SK-N-SH treated with all-trans-retinoic acid at 6 μM for 48 hours (cell line): ENCODE measurements at regions not wholly inside any gene's neighbourhood (a gene's known extent, or its start where the extent isn't known, plus 50 kb on each side); places are given as distances from the start of the nearest gene placed in this dataset.

Source experiments
- ATAC-seq: fragments of 200-7000 bp; cut with Tn5 transposase; 3 replicates; pipeline ENCODE4 v1.9.1; 2020; ENCODE audit warnings: mild to moderate bottlenecking, moderate library complexity
- ARNTL ChIP-seq: fragments of 450-650 bp; formaldehyde crosslinking; IDR thresholded peaks from 2 replicates; pipeline ENCODE4 v1.5.0; 2020; ENCODE audit warnings: low read depth, mild to moderate bottlenecking, moderate library complexity, borderline replicate concordance
- BACH2 ChIP-seq: fragments of 250-450 bp; sonication (Bioruptor Pico); IDR thresholded peaks from 2 replicates; pipeline ENCODE4 v1.9.0; 2021; ENCODE audit warnings: mild to moderate bottlenecking, borderline replicate concordance
- CSDC2 ChIP-seq: fragments of 250-450 bp; sonication (Bioruptor Pico); IDR thresholded peaks from 2 replicates; pipeline ENCODE4 v1.5.0; 2020; ENCODE audit warnings: mild to moderate bottlenecking, moderate library complexity
- ESRRG ChIP-seq: fragments of 250-450 bp; sonication (Bioruptor Pico); IDR thresholded peaks from 2 replicates; pipeline ENCODE4 v1.6.1; 2021; ENCODE audit warnings: mild to moderate bottlenecking
- GLIS3 ChIP-seq: fragments of 250-450 bp; sonication (Bioruptor Pico); IDR thresholded peaks from 2 replicates; pipeline ENCODE4 v1.5.0; 2020; ENCODE audit warnings: mild to moderate bottlenecking, moderate library complexity
- ISL1 ChIP-seq: fragments of 250-450 bp; sonication (Bioruptor Pico); IDR thresholded peaks from 2 replicates; pipeline ENCODE4 v2.1.2; 2022; ENCODE audit warnings: mild to moderate bottlenecking, moderate library complexity
- OSR1 ChIP-seq: fragments of 250-450 bp; sonication (Bioruptor Pico); IDR thresholded peaks from 2 replicates; pipeline ENCODE4 v1.8.0; 2022; ENCODE audit warnings: moderate library complexity, mild to moderate bottlenecking, inconsistent platforms
- POU6F1 ChIP-seq: fragments of 250-450 bp; sonication (Bioruptor Pico); IDR thresholded peaks from 2 replicates; pipeline ENCODE4 v1.8.0; 2021; ENCODE audit warnings: low read depth, mild to moderate bottlenecking, moderate library complexity, borderline replicate concordance
- PPARA ChIP-seq: fragments of 250-450 bp; sonication (Bioruptor Pico); IDR thresholded peaks from 2 replicates; pipeline ENCODE4 v1.5.0; 2020; ENCODE audit warnings: mild to moderate bottlenecking, borderline replicate concordance
- RARB ChIP-seq: fragments of 250-450 bp; sonication (Bioruptor Pico); IDR thresholded peaks from 2 replicates; pipeline ENCODE4 v1.8.0; 2021; ENCODE audit warnings: mild to moderate bottlenecking, moderate library complexity
- SNAI2 ChIP-seq: fragments of 250-450 bp; sonication (Bioruptor Pico); IDR thresholded peaks from 2 replicates; pipeline ENCODE4 v1.5.0; 2020; ENCODE audit warnings: mild to moderate bottlenecking, moderate library complexity
- TCF4 ChIP-seq: fragments of 250-450 bp; sonication (Bioruptor Pico); IDR thresholded peaks from 2 replicates; pipeline ENCODE4 v1.8.0; 2021; ENCODE audit warnings: mild to moderate bottlenecking, moderate library complexity, borderline replicate concordance
- TOX ChIP-seq: fragments of 250-450 bp; sonication (Bioruptor Pico); IDR thresholded peaks from 2 replicates; pipeline ENCODE4 v1.8.0; 2021; ENCODE audit warnings: mild to moderate bottlenecking, moderate library complexity, borderline replicate concordance
- ZC3H10 ChIP-seq: fragments of 250-450 bp; sonication (Bioruptor Pico); IDR thresholded peaks from 2 replicates; pipeline ENCODE4 v1.5.1; 2021; ENCODE audit warnings: mild to moderate bottlenecking, moderate library complexity
- ZFP3 ChIP-seq: fragments of 250-450 bp; sonication (Bioruptor Pico); IDR thresholded peaks from 2 replicates; pipeline ENCODE4 v1.5.0; 2020; ENCODE audit warnings: mild to moderate bottlenecking, moderate library complexity
- ZFP30 ChIP-seq: fragments of 450-650 bp; formaldehyde crosslinking; IDR thresholded peaks from 2 replicates; pipeline ENCODE4 v1.5.0; 2022; ENCODE audit warnings: mild to moderate bottlenecking, moderate library complexity
- ZNF565 ChIP-seq: fragments of 450-650 bp; formaldehyde crosslinking; conservative IDR thresholded peaks from 2 replicates; pipeline ENCODE4 v1.5.0; 2020; ENCODE audit warnings: low read depth, mild to moderate bottlenecking, moderate library complexity
- ZNF70 ChIP-seq: fragments of 450-650 bp; formaldehyde crosslinking; IDR thresholded peaks from 2 replicates; pipeline ENCODE4 v1.5.0; 2020; ENCODE audit warnings: mild to moderate bottlenecking, moderate library complexity
- ZNF8 ChIP-seq: fragments of 450-650 bp; formaldehyde crosslinking; IDR thresholded peaks from 2 replicates; pipeline ENCODE4 v1.5.0; 2020; ENCODE audit warnings: mild to moderate bottlenecking, moderate library complexity
- TF ChIP-seq, protein P1 (sequence below): fragments of 250-450 bp; sonication (Bioruptor Pico); IDR thresholded peaks from 2 replicates; pipeline ENCODE4 v1.5.1; 2020; ENCODE audit warnings: low read depth, mild to moderate bottlenecking, moderate library complexity
- TF ChIP-seq, protein P2 (sequence below): fragments of 250-450 bp; sonication (Bioruptor Pico); IDR thresholded peaks from 2 replicates; pipeline ENCODE4 v1.8.0; 2020; ENCODE audit warnings: mild to moderate bottlenecking, moderate library complexity, borderline replicate concordance
- TF ChIP-seq, protein P3 (sequence below): fragments of 250-450 bp; sonication (Bioruptor Pico); IDR thresholded peaks from 2 replicates; pipeline ENCODE4 v1.5.1; 2021; ENCODE audit warnings: mild to moderate bottlenecking, moderate library complexity
- TF ChIP-seq, protein P4 (sequence below): fragments of 250-450 bp; sonication (Bioruptor Pico); IDR thresholded peaks from 2 replicates; pipeline ENCODE4 v1.5.0; 2020; ENCODE audit warnings: mild to moderate bottlenecking, moderate library complexity

- TF ChIP-seq, protein P1, sequence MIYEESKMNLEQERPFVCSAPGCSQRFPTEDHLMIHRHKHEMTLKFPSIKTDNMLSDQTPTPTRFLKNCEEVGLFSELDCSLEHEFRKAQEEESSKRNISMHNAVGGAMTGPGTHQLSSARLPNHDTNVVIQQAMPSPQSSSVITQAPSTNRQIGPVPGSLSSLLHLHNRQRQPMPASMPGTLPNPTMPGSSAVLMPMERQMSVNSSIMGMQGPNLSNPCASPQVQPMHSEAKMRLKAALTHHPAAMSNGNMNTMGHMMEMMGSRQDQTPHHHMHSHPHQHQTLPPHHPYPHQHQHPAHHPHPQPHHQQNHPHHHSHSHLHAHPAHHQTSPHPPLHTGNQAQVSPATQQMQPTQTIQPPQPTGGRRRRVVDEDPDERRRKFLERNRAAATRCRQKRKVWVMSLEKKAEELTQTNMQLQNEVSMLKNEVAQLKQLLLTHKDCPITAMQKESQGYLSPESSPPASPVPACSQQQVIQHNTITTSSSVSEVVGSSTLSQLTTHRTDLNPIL (CRISPR knock-in tag), result no peak
- TF ChIP-seq CSDC2 (CRISPR knock-in tag) (no peak), ZNF565 (CRISPR knock-in tag) (no peak), ZC3H10 (CRISPR knock-in tag) (no peak), ZFP3 (no peak), OSR1 (CRISPR knock-in tag) (no peak), TCF4 (CRISPR knock-in tag) (no peak), TOX (no peak), PPARA (CRISPR knock-in tag) (no peak), GLIS3 (CRISPR knock-in tag) (no peak), RARB (CRISPR knock-in tag) (no peak), POU6F1 (CRISPR knock-in tag) (no peak)
- TF ChIP-seq, protein P2, sequence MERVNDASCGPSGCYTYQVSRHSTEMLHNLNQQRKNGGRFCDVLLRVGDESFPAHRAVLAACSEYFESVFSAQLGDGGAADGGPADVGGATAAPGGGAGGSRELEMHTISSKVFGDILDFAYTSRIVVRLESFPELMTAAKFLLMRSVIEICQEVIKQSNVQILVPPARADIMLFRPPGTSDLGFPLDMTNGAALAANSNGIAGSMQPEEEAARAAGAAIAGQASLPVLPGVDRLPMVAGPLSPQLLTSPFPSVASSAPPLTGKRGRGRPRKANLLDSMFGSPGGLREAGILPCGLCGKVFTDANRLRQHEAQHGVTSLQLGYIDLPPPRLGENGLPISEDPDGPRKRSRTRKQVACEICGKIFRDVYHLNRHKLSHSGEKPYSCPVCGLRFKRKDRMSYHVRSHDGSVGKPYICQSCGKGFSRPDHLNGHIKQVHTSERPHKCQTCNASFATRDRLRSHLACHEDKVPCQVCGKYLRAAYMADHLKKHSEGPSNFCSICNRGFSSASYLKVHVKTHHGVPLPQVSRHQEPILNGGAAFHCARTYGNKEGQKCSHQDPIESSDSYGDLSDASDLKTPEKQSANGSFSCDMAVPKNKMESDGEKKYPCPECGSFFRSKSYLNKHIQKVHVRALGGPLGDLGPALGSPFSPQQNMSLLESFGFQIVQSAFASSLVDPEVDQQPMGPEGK (CRISPR knock-in tag), result no peak
- TF ChIP-seq, protein P3, sequence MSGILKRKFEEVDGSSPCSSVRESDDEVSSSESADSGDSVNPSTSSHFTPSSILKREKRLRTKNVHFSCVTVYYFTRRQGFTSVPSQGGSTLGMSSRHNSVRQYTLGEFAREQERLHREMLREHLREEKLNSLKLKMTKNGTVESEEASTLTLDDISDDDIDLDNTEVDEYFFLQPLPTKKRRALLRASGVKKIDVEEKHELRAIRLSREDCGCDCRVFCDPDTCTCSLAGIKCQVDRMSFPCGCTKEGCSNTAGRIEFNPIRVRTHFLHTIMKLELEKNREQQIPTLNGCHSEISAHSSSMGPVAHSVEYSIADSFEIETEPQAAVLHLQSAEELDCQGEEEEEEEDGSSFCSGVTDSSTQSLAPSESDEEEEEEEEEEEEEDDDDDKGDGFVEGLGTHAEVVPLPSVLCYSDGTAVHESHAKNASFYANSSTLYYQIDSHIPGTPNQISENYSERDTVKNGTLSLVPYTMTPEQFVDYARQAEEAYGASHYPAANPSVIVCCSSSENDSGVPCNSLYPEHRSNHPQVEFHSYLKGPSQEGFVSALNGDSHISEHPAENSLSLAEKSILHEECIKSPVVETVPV (CRISPR knock-in tag), result no peak
- TF ChIP-seq, protein P4, sequence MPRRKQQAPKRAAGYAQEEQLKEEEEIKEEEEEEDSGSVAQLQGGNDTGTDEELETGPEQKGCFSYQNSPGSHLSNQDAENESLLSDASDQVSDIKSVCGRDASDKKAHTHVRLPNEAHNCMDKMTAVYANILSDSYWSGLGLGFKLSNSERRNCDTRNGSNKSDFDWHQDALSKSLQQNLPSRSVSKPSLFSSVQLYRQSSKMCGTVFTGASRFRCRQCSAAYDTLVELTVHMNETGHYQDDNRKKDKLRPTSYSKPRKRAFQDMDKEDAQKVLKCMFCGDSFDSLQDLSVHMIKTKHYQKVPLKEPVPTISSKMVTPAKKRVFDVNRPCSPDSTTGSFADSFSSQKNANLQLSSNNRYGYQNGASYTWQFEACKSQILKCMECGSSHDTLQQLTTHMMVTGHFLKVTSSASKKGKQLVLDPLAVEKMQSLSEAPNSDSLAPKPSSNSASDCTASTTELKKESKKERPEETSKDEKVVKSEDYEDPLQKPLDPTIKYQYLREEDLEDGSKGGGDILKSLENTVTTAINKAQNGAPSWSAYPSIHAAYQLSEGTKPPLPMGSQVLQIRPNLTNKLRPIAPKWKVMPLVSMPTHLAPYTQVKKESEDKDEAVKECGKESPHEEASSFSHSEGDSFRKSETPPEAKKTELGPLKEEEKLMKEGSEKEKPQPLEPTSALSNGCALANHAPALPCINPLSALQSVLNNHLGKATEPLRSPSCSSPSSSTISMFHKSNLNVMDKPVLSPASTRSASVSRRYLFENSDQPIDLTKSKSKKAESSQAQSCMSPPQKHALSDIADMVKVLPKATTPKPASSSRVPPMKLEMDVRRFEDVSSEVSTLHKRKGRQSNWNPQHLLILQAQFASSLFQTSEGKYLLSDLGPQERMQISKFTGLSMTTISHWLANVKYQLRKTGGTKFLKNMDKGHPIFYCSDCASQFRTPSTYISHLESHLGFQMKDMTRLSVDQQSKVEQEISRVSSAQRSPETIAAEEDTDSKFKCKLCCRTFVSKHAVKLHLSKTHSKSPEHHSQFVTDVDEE (CRISPR knock-in tag), result no peak
- ATAC-seq, result no peak
These were observed 123.6 kb downstream of the BTG1 start for GRCh38 chr12:92022093-92022492.

DNA sequence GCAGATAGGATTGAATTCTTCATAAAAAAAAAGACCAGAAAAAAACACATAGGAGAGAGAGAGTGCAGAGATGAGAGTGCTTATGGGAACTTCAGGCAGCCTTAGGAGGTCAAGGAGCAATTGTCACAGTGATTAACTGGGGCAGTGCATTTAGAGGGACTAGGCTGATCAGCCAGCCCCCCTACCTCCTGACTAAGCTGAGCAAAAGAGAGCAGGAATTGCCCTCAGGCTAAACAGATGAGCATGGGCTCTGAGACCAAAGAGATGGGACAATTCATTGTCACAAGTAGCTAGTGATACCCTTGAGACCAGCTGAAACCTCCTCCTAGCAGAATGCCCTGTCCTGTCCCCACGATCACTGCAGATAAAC lies 124.0 kb downstream of the BTG1 start:
- no peak for ATAC-seq
- TF ChIP-seq ZFP3 (no peak), ESRRG (no peak), BACH2 (no peak), ISL1 (no peak), ZNF70 (CRISPR knock-in tag) (no peak), ZFP30 (no peak), ZNF8 (no peak), TOX (no peak), ZNF565 (CRISPR knock-in tag) (no peak), ARNTL (CRISPR knock-in tag) (no peak), RARB (CRISPR knock-in tag) (no peak), ZC3H10 (CRISPR knock-in tag) (no peak), SNAI2 (no peak), PPARA (CRISPR knock-in tag) (no peak), OSR1 (CRISPR knock-in tag) (no peak)
- TF ChIP-seq, protein P3 (CRISPR knock-in tag), result no peak
- TF ChIP-seq, protein P4 (CRISPR knock-in tag), result no peak
- TF ChIP-seq, protein P2 (CRISPR knock-in tag), result no peak
